CD14-positive monocyte (primary cell): ENCODE measurements at regions not wholly inside any gene's neighbourhood (a gene's known extent, or its start where the extent isn't known, plus 50 kb on each side); places are given as distances from the start of the nearest gene placed in this dataset.

Experiments used
- DNase-seq, 3 donors: peaks; one replicate each; pipeline ENCODE4 v3.0.0-alpha.2; 2011 to 2022
- H2AFZ ChIP-seq: 2 replicates; pipeline ENCODE4 v1.6.0; 2012; ENCODE audit warnings: mild to moderate bottlenecking, low read depth, low read length, inconsistent platforms; ENCODE audit not compliant: insufficient read depth, poor library complexity, severe bottlenecking
- H3K27ac ChIP-seq, 2 donors: 1 replicate in 1 of 2; 2 replicates in 1 of 2; pipeline ENCODE4 v1.5.1; 2012 to 2013; ENCODE audit warnings: low read length in 2 of 2, control low read depth in 1 of 2, inconsistent platforms in 1 of 2, low read depth in 1 of 2, mild to moderate bottlenecking in 1 of 2
- H3K27me3 ChIP-seq, 2 donors: one replicate each; pipeline versions ENCODE4 v1.6.0 to v1.6.1; 2011 to 2013; ENCODE audit warnings: low read length in 2 of 2; ENCODE audit not compliant: control insufficient read depth in 2 of 2, insufficient read depth in 2 of 2
- H3K36me3 ChIP-seq, 2 donors: replicated peaks in 1 of 2; 1 replicate in 1 of 2; 2 replicates in 1 of 2; pipeline versions ENCODE4 v1.5.1 to v1.6.1; 2012 to 2013; ENCODE audit warnings: low read length in 2 of 2, control low read depth in 1 of 2, inconsistent platforms in 1 of 2, mild to moderate bottlenecking in 1 of 2; ENCODE audit not compliant: insufficient read depth in 2 of 2, control insufficient read depth in 1 of 2
- H3K4me1 ChIP-seq, 2 donors: 1 replicate in 1 of 2; 2 replicates in 1 of 2; pipeline versions ENCODE4 v1.5.1 to v1.6.1; 2012 to 2013; ENCODE audit warnings: low read length in 2 of 2, control low read depth in 1 of 2, inconsistent platforms in 1 of 2, mild to moderate bottlenecking in 1 of 2, moderate library complexity in 1 of 2; ENCODE audit not compliant: insufficient read depth in 2 of 2, control insufficient read depth in 1 of 2
- H3K4me2 ChIP-seq: replicated peaks from 2 replicates; pipeline ENCODE3; 2012; ENCODE audit warnings: low read length, moderate library complexity, mild to moderate bottlenecking; ENCODE audit not compliant: poor library complexity, severe bottlenecking; ENCODE audit errors: extremely low read depth
- H3K4me3 ChIP-seq, 3 experiments: fragments of 200-600 bp in 1 of 3; sonication (generic) in 1 of 3; replicated peaks in 1 of 3; 1 replicate in 2 of 3; 2 replicates in 1 of 3; pipeline ENCODE4 v1.5.1; 2011 to 2013; ENCODE audit warnings: low read length in 3 of 3, mild to moderate bottlenecking in 3 of 3, control low read depth in 2 of 3, low read depth in 2 of 3, inconsistent platforms in 1 of 3, moderate library complexity in 1 of 3
- H3K79me2 ChIP-seq: 2 replicates; pipeline ENCODE4 v1.6.0; 2012; ENCODE audit warnings: mild to moderate bottlenecking, control low read depth, inconsistent platforms, low read length, moderate library complexity; ENCODE audit not compliant: insufficient read depth
- H3K9ac ChIP-seq: 2 replicates; pipeline ENCODE4 v1.6.0; 2017; ENCODE audit warnings: low read length, mild to moderate bottlenecking; ENCODE audit not compliant: insufficient read depth, poor library complexity, severe bottlenecking
- H3K9me3 ChIP-seq, 2 donors: replicated peaks in 1 of 2; 1 replicate in 1 of 2; 2 replicates in 1 of 2; pipeline versions ENCODE4 v1.5.1 to v1.6.1; 2012 to 2013; ENCODE audit warnings: low read length in 2 of 2, control low read depth in 1 of 2; ENCODE audit not compliant: control insufficient read depth in 1 of 2, insufficient read depth in 1 of 2
- H4K20me1 ChIP-seq: 2 replicates; pipeline ENCODE4 v1.6.0; 2012; ENCODE audit warnings: mild to moderate bottlenecking, low read length, control low read depth, moderate library complexity; ENCODE audit not compliant: insufficient read depth
- H3K27ac Mint-ChIP-seq, 7 donors: one replicate each; pipeline ENCODE4 v1.8.0; 2020; ENCODE audit warnings: mild to moderate bottlenecking in 7 of 7, mixed read lengths in 7 of 7, moderate library complexity in 6 of 7, inconsistent platforms in 2 of 7
- H3K27me3 Mint-ChIP-seq, 3 donors: one replicate each; pipeline ENCODE4 v1.8.0; 2021 to 2022; ENCODE audit warnings: low read depth in 3 of 3, mild to moderate bottlenecking in 3 of 3, mixed read lengths in 3 of 3, moderate library complexity in 3 of 3, inconsistent platforms in 1 of 3
- H3K36me3 Mint-ChIP-seq, 2 donors: one replicate each; pipeline ENCODE4 v1.8.0; 2020; ENCODE audit warnings: mixed read lengths in 2 of 2, inconsistent platforms in 1 of 2, mild to moderate bottlenecking in 1 of 2
- H3K4me1 Mint-ChIP-seq: one replicate; pipeline ENCODE4 v1.8.0; 2020; ENCODE audit warnings: mild to moderate bottlenecking, mixed read lengths
- H3K4me3 Mint-ChIP-seq, 2 donors: one replicate each; pipeline ENCODE4 v1.8.0; 2020; ENCODE audit warnings: mild to moderate bottlenecking in 2 of 2, mixed read lengths in 2 of 2, moderate library complexity in 1 of 2
- H3K9me3 Mint-ChIP-seq, 7 donors: one replicate each; pipeline ENCODE4 v1.8.0; 2020 to 2022; ENCODE audit warnings: mixed read lengths in 7 of 7, mild to moderate bottlenecking in 6 of 7, moderate library complexity in 6 of 7, inconsistent platforms in 2 of 7
- CTCF ChIP-seq: fragments of 200-600 bp; IDR thresholded peaks from one replicate; pipeline ENCODE4 v1.8.0; 2022; ENCODE audit warnings: antibody characterized with exemption, mild to moderate bottlenecking
- WGBS: methylation state at CpG from one replicate; pipeline ENCODE4 v1.1.5; 2013; ENCODE audit warnings: missing lambda C conversion rate; ENCODE audit not compliant: insufficient coverage; 5-methylcytosine and 5-hydroxymethylcytosine counted together
- intact Hi-C, 2 donors: fragments of 100-400 bp; cut with micrococcal nuclease; formaldehyde crosslinking; loops; one replicate each; pipeline versions ENCODE4 v1.15.0 to v1.15.1; 2023

DNA sequence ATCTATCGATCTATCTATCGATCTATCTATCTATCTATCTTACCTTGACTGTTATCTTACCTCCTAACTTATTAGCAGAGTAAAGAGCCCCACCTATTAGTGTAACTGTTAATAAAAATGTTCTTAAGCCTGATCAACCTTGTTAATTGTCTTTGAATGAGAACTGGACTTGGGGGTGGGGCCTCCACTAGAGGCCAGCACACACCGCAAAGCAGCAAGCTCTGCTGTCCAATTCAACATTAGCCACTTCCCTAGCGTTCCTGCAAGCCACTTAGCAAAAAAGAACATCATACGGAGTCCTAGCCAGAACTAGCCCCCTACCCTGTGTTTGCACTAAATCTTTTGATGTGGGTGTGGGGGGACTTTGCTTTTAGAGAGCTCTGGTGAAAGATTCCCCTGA is 515.8 kb downstream of the KDM4C start:
- no peak overlapping the region for H3K4me3 ChIP-seq
- Mint-ChIP-seq H3K27ac (no peak overlapping the region), H3K36me3 (no peaks in the 10 kb centered on the region), H3K27me3 (peaks cover 5 to 6% (median 5%) of the 10 kb centered on the region in 3 donors), H3K4me3 (no peak overlapping the region), H3K9me3 (peaks cover 0 to 5% (median 3%) of the 10 kb centered on the region in 7 donors), H3K4me1 (no peaks in the 10 kb centered on the region)
- H3K27ac ChIP-seq: no peak overlapping the region
- H3K36me3 ChIP-seq: no peaks in the 10 kb centered on the region
- H3K79me2 ChIP-seq: no peaks in the 10 kb centered on the region
- no peak overlapping the region for H2AFZ ChIP-seq
- H3K27me3 ChIP-seq: no peaks in the 10 kb centered on the region
- intact Hi-C loops: no loop called here
- TF ChIP-seq CTCF: no peak
- DNase-seq: no peak
- H4K20me1 ChIP-seq: no peaks in the 10 kb centered on the region
- no peaks in the 10 kb centered on the region for H3K9me3 ChIP-seq
- no peaks in the 10 kb centered on the region for H3K4me1 ChIP-seq
- H3K4me2 ChIP-seq: no peak overlapping the region
- WGBS: no CpG with 5 or more reads among the region's 5 CpGs
- no peak overlapping the region for H3K9ac ChIP-seq

GRCh38 chr9:7266911-7267595 is 509.3 kb downstream of the KDM4C start:
- intact Hi-C loops: no loop called here
- Histone ChIP-seq H2AFZ (no peak overlapping the region), H3K4me2 (no peak overlapping the region), H3K27me3 (no peaks in the 10 kb centered on the region), H3K36me3 (no peaks in the 10 kb centered on the region), H3K9ac (no peak overlapping the region), H3K27ac (no peak overlapping the region), H3K4me3 (no peak overlapping the region), H3K4me1 (no peaks in the 10 kb centered on the region), H4K20me1 (no peaks in the 10 kb centered on the region), H3K9me3 (no peaks in the 10 kb centered on the region), H3K79me2 (no peaks in the 10 kb centered on the region)
- Mint-ChIP-seq H3K27ac (no peak overlapping the region), H3K4me3 (no peak overlapping the region), H3K9me3 (peaks cover 0 to 3% (median 0%) of the 10 kb centered on the region in 7 donors), H3K4me1 (no peaks in the 10 kb centered on the region), H3K36me3 (no peaks in the 10 kb centered on the region), H3K27me3 (peaks cover 4 to 10% (median 9%) of the 10 kb centered on the region in 3 donors)
- no peak for TF ChIP-seq CTCF
- WGBS: 89% methylated on average over 13 of the region's 14 CpGs
- DNase-seq: no peak
